GM10266 (cell line): ENCODE measurements at regions not wholly inside any gene's neighbourhood (a gene's known extent, or its start where the extent isn't known, plus 50 kb on each side); places are given as distances from the start of the nearest gene placed in this dataset.
"Not testable (repeated sequence)": the region's sequence is repeated elsewhere in the genome, so short reads cannot be mapped to it uniquely, and the experiment has no call there.

Experiments used
- DNase-seq: peaks from one replicate; pipeline ENCODE4 v3.0.0; 2012; ENCODE audit errors: extremely low spot score
- TF ChIP-seq, protein P1 (sequence below): IDR thresholded peaks from 2 replicates; pipeline ENCODE4 v1.5.1; 2012; ENCODE audit warnings: mild to moderate bottlenecking, low read depth; ENCODE audit not compliant: control insufficient read depth, insufficient read depth; ENCODE audit errors: missing control alignments

DNA sequence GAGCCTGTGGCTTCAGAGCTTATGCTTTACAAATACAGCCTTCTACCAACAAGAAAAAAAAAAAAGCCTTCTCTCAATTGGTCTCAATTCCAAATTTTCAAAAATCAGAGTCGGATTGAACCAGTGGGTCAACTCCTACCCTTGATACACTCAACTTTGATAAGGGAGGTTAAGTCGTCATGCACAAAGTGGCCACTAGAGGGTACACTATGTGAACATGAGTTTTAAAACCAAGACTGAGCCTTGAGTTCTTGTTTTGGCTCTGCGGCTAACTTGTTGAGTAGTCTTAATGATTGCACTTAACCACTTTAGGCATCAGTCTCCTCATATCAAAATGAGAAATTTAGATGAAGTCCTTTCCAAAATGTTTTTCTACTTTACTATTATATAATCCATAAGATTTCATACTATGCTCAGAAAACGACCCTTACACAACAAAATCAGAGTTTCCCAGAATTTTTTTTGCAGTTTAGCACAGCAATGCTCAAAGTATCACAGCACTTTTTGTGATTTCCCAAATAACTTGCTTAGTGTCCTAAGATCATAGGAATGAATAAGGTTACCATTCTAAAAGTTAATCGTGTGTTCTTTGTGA, 92.9 kb upstream of the MTAP start:
- TF ChIP-seq, protein P1, sequence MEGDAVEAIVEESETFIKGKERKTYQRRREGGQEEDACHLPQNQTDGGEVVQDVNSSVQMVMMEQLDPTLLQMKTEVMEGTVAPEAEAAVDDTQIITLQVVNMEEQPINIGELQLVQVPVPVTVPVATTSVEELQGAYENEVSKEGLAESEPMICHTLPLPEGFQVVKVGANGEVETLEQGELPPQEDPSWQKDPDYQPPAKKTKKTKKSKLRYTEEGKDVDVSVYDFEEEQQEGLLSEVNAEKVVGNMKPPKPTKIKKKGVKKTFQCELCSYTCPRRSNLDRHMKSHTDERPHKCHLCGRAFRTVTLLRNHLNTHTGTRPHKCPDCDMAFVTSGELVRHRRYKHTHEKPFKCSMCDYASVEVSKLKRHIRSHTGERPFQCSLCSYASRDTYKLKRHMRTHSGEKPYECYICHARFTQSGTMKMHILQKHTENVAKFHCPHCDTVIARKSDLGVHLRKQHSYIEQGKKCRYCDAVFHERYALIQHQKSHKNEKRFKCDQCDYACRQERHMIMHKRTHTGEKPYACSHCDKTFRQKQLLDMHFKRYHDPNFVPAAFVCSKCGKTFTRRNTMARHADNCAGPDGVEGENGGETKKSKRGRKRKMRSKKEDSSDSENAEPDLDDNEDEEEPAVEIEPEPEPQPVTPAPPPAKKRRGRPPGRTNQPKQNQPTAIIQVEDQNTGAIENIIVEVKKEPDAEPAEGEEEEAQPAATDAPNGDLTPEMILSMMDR = peak; percentile 88
- DNase-seq = peak; percentile 39

DNA sequence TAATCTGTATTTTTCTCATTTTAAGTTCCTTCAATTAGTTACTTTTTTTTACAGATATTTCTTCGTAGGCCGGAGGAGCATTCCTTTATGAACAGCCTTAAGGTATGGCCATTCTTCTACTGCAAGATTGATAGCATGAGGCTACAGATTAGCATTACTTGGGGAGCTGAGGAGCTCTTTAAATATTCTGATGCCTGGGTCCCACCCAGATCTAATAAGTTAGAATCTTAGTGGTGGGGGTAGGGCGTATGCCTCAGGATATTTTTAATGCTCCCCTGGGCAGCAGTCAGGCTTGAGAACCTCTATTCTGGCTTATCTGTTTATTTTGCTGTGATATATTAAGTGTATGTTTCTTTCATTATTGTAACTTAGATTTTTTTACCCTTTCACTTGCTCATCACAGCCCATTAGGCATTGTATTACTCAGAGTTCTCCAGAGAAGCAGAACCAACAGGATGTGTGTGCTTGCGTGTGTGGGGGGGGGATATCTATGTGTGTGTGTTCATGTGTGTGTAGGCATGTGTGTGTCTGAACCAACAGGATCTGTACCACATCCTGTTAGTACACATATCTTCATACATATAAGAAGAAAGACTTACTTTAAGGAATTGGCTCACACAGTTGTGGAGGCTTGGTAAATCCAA, 91.8 kb upstream of the MTAP start:
- TF ChIP-seq, protein P1 = no peak
- DNase-seq = no peak

DNA sequence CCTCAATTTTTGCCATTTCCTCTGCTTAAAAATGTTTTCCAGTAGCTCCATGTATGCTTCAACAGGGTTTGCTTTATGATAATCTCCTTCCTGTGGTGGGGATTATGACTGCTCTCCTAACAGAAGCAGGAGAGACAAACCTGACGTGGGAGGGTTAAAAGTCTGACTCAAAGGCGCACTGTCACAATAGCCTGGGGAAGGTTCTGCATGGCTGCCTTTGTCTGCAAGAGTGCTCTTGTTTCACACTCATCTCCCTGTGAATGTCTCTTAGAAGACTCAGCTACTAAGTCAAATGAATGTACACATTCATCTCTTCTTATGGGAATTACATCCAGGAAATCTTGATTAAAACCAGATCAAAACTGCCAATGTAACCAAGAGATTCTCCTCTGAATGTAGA, 90.9 kb upstream of the MTAP start:
- no peak for DNase-seq
- TF ChIP-seq, protein P1 = no peak

DNA sequence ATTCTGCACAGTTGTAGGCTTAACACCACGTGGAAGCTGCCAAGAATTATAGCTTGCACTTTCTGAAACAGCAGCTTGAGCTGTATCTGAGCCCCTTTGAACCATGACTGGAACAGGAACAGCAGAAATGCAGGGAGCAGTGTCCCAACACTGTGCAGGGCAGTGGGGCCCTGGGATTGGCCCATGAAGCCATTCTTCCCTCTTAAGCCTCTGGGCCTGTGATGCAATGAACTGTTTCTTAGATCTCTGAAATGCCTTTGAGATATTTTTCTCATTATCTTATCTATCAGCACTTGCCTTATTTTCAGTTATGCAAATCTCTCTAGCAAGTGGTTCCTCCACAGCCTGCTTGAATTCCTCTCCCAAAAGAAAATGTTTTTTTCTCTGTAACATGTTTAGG, 87.0 kb upstream of the MTAP start:
- TF ChIP-seq, protein P1 = no peak
- no peak for DNase-seq

DNA sequence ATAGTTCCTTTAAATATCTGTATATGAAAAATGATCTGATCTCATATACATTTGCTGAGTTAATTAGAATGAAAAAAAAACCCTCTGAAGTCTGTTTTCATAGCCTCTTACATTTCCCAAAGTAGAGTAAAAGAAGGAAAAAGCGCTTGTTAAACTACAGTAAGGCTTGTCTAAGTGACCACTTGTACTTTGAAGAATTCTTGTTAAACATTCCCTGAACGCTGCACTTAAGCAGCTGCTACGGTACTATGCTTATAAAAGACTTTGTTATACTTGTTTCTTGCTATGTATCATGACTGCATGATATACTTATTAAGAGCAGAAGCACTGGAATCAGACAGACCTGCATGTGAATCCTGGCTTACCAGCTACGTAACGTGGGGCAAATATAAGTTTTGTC, 81.7 kb upstream of the MTAP start:
- no peak for DNase-seq
- TF ChIP-seq, protein P1 = no peak

DNA sequence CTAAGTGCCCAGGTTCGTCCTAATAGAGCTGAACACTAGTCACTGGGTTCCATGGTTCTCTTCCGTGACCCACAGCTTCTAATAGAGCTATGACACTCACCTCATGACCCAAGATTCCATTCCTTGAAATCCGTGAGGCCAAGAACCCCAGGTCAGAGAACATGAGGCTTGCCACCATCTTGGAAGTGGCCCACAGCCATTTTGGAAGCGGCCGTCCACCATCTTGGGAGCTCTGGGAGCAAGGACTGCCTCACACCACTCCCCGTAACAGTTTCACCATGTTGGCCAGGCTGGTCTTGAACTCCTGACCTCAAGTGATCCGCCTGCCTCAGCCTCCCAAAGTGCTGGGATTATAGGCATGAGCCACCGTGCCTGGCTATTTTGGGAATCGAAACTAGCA, 75.0 kb upstream of the MTAP start:
- DNase-seq = not testable (repeated sequence)

DNA sequence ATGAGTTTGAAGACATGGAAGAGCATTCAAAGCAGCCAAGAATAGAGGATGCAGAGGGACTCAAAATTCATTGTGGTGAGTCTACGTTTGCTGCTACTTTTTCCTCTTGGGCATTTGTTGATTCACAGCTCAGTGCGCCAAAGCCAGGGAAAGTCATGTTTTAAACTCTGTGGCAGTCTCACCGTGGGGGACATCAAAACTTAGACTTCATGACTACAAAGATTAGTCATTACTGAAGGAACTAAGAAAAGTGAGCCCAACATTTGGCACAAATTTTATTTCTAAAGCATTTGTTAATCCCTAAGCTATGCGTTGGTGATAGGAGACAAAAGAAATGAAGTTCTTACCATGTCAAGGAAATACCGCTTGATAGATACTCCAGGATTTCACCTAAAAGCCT, 73.7 kb upstream of the MTAP start:
- DNase-seq = no peak

More for the DNA sequence above, 73.7 kb upstream of the MTAP start:
- TF ChIP-seq, protein P1 = no peak
